GM19240 (cell line): ENCODE measurements at regions not wholly inside any gene's neighbourhood (a gene's known extent, or its start where the extent isn't known, plus 50 kb on each side); places are given as distances from the start of the nearest gene placed in this dataset.
"Not testable (repeated sequence)": the region's sequence is repeated elsewhere in the genome, so short reads cannot be mapped to it uniquely, and the experiment has no call there.

Experiments used
- DNase-seq: peaks from one replicate; pipeline ENCODE4 v3.0.0; 2011; ENCODE audit warnings: low spot score; ENCODE audit not compliant: insufficient read length

- no peak for DNase-seq
Observed at GRCh38 chr17:31748881-31749280, 110.2 kb downstream of the COPRS start.

GRCh38 chr17:31746884-31747495 lies 112.1 kb downstream of the COPRS start:
- DNase-seq: no peak

GRCh38 chr17:31745964-31746600 lies 113.0 kb downstream of the COPRS start:
- no peak for DNase-seq

GRCh38 chr17:31744511-31744951 lies 114.5 kb downstream of the COPRS start:
- no peak for DNase-seq

- DNase-seq: no peak
Observed at GRCh38 chr17:31743797-31744196, 115.2 kb downstream of the COPRS start.

GRCh38 chr17:31741371-31741770 lies 117.7 kb downstream of the COPRS start:
- no peak for DNase-seq

- DNase-seq: no peak
Observed at GRCh38 chr17:31740611-31741082, 118.4 kb downstream of the COPRS start.

GRCh38 chr17:31738996-31739699 lies 119.9 kb downstream of the COPRS start:
- no peak for DNase-seq

GRCh38 chr17:31738488-31738887 lies 120.6 kb downstream of the COPRS start:
- DNase-seq: no peak

GRCh38 chr17:31738067-31738466 lies 121.0 kb downstream of the COPRS start:
- DNase-seq: no peak

- DNase-seq: no peak
Observed at GRCh38 chr17:31736855-31737625, 122.0 kb downstream of the COPRS start.

GRCh38 chr17:31733326-31733725 lies 125.7 kb downstream of the COPRS start:
- DNase-seq: no peak

GRCh38 chr17:31731585-31732154 lies 127.4 kb downstream of the COPRS start:
- DNase-seq: not testable (repeated sequence)

- no peak for DNase-seq
Observed at GRCh38 chr17:31731118-31731517, 127.9 kb downstream of the COPRS start.

- DNase-seq: no peak
Observed at GRCh38 chr17:31726980-31727427, 132.0 kb downstream of the COPRS start.

GRCh38 chr17:31724619-31725018 lies 134.4 kb downstream of the COPRS start:
- DNase-seq: no peak

- DNase-seq: no peak
Observed at GRCh38 chr17:31724026-31724425, 135.0 kb downstream of the COPRS start.

GRCh38 chr17:31722251-31723056 lies 136.6 kb downstream of the COPRS start:
- DNase-seq: no peak

- no peak for DNase-seq
Observed at GRCh38 chr17:31721291-31722025, 137.6 kb downstream of the COPRS start.

- DNase-seq: not testable (repeated sequence)
Observed at GRCh38 chr17:31717251-31717650, 141.8 kb downstream of the COPRS start.
